ENCODE measurements at regions not wholly inside any gene's neighbourhood (a gene's known extent, or its start where the extent isn't known, plus 50 kb on each side); places are given as distances from the start of the nearest gene placed in this dataset.
"Not testable (repeated sequence)": the region's sequence is repeated elsewhere in the genome, so short reads cannot be mapped to it uniquely, and the experiment has no call there.

- H3K27me3 ChIP-seq (ENCODE audit: control insufficient read depth, insufficient read depth, low read length), result no peaks in the 10 kb centered on the region
- H3K4me3 ChIP-seq (ENCODE audit: low read depth, low read length), result no peak overlapping the region
- no peaks in the 10 kb centered on the region for H3K9me3 ChIP-seq (ENCODE audit: control insufficient read depth, insufficient read depth, low read depth, low read length)
- no peaks in the 10 kb centered on the region for H3K36me3 ChIP-seq (ENCODE audit: control insufficient read depth, insufficient read depth, low read length)
- H3K9ac ChIP-seq (ENCODE audit: low read length), result no peak overlapping the region
- no peak overlapping the region for H3K27ac ChIP-seq (ENCODE audit: low read depth, low read length)
- H3K4me1 ChIP-seq (ENCODE audit: control insufficient read depth, insufficient read depth, low read length), result peaks cover 5% of the 10 kb centered on the region
Measured at GRCh38 chr5:152650413-152650812, 245.3 kb upstream of the NMUR2 start.

DNA sequence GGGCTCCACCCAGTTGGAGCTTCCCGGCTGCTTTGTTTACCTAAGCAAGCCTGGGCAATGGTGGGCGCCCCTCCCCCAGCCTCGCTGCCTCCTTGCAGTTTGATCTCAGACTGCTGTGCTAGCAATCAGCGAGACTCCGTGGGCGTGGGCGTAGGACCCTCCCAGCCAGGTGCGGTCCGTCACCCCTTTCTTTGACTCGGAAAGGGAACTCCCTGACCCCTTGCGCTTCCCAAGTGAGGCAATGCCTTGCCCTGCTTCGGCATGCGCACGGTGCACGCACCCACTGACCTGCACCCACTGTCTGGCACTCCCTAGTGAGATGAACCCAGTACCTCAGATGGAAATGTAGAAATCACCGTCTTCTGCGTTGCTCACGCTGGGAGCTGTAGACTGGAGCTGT, 254.4 kb upstream of the NMUR2 start:
- H3K9ac ChIP-seq (ENCODE audit: low read length), result peak overlapping the region; percentile 70
- not testable (repeated sequence) for H3K27ac ChIP-seq (ENCODE audit: low read depth, low read length); H3K9me3 ChIP-seq (ENCODE audit: control insufficient read depth, insufficient read depth, low read depth, low read length); H3K4me1 ChIP-seq (ENCODE audit: control insufficient read depth, insufficient read depth, low read length); H3K27me3 ChIP-seq (ENCODE audit: control insufficient read depth, insufficient read depth, low read length); H3K36me3 ChIP-seq (ENCODE audit: control insufficient read depth, insufficient read depth, low read length)
- H3K4me3 ChIP-seq (ENCODE audit: low read depth, low read length), result peak overlapping the region; percentile 65

GRCh38 chr5:152673601-152674000, 268.5 kb upstream of the NMUR2 start:
- Histone ChIP-seq H3K27me3 (ENCODE audit: control insufficient read depth, insufficient read depth, low read length) (no peaks in the 10 kb centered on the region), H3K27ac (ENCODE audit: low read depth, low read length) (no peak overlapping the region), H3K9ac (ENCODE audit: low read length) (no peak overlapping the region), H3K9me3 (ENCODE audit: control insufficient read depth, insufficient read depth, low read depth, low read length) (no peaks in the 10 kb centered on the region), H3K4me3 (ENCODE audit: low read depth, low read length) (no peak overlapping the region), H3K4me1 (ENCODE audit: control insufficient read depth, insufficient read depth, low read length) (no peaks in the 10 kb centered on the region), H3K36me3 (ENCODE audit: control insufficient read depth, insufficient read depth, low read length) (no peaks in the 10 kb centered on the region)

GRCh38 chr5:152674403-152674802, 269.3 kb upstream of the NMUR2 start:
- H3K4me3 ChIP-seq (ENCODE audit: low read depth, low read length), result no peak overlapping the region

GRCh38 chr5:152676196-152676595, 271.1 kb upstream of the NMUR2 start:
- H3K4me3 ChIP-seq (ENCODE audit: low read depth, low read length), result no peak overlapping the region
- H3K9me3 ChIP-seq (ENCODE audit: control insufficient read depth, insufficient read depth, low read depth, low read length), result no peaks in the 10 kb centered on the region
- H3K4me1 ChIP-seq (ENCODE audit: control insufficient read depth, insufficient read depth, low read length), result no peaks in the 10 kb centered on the region
- H3K9ac ChIP-seq (ENCODE audit: low read length), result no peak overlapping the region
- no peaks in the 10 kb centered on the region for H3K36me3 ChIP-seq (ENCODE audit: control insufficient read depth, insufficient read depth, low read length)
- H3K27me3 ChIP-seq (ENCODE audit: control insufficient read depth, insufficient read depth, low read length), result no peaks in the 10 kb centered on the region
- H3K27ac ChIP-seq (ENCODE audit: low read depth, low read length), result no peak overlapping the region

More at GRCh38 chr5:152674403-152674802, 269.3 kb upstream of the NMUR2 start:
- H3K36me3 ChIP-seq (ENCODE audit: control insufficient read depth, insufficient read depth, low read length), result no peaks in the 10 kb centered on the region
- no peaks in the 10 kb centered on the region for H3K27me3 ChIP-seq (ENCODE audit: control insufficient read depth, insufficient read depth, low read length)
- no peaks in the 10 kb centered on the region for H3K9me3 ChIP-seq (ENCODE audit: control insufficient read depth, insufficient read depth, low read depth, low read length)
- no peak overlapping the region for H3K27ac ChIP-seq (ENCODE audit: low read depth, low read length)
- H3K4me1 ChIP-seq (ENCODE audit: control insufficient read depth, insufficient read depth, low read length), result no peaks in the 10 kb centered on the region
- H3K9ac ChIP-seq (ENCODE audit: low read length), result no peak overlapping the region

DNA sequence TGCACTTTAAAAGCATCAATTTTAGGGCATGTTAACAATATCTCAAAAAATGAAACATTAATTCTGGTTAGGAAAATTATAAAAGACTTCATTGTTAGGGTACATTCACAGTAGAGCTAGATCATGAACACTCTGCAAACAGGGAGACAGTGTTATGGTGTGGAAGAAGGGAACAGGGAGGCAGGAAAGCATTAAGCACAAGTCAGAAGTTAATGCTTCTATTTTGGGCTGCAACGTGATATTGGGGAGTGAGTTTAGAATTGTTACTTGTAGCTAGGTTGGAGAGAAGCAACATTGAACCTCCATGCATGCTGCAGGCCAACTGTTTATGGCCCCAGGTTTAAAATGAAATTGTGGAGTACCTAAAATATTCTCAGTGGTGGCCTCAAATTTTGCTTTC, 278.1 kb upstream of the NMUR2 start:
- no peaks in the 10 kb centered on the region for H3K4me1 ChIP-seq (ENCODE audit: control insufficient read depth, insufficient read depth, low read length)
- H3K9ac ChIP-seq (ENCODE audit: low read length), result no peak overlapping the region
- no peaks in the 10 kb centered on the region for H3K27me3 ChIP-seq (ENCODE audit: control insufficient read depth, insufficient read depth, low read length)
- no peak overlapping the region for H3K27ac ChIP-seq (ENCODE audit: low read depth, low read length)
- peaks cover 23% of the 10 kb centered on the region for H3K9me3 ChIP-seq (ENCODE audit: control insufficient read depth, insufficient read depth, low read depth, low read length)
- H3K4me3 ChIP-seq (ENCODE audit: low read depth, low read length), result no peak overlapping the region
- H3K36me3 ChIP-seq (ENCODE audit: control insufficient read depth, insufficient read depth, low read length), result no peaks in the 10 kb centered on the region

- Histone ChIP-seq H3K4me3 (ENCODE audit: low read depth, low read length) (no peak overlapping the region), H3K9me3 (ENCODE audit: control insufficient read depth, insufficient read depth, low read depth, low read length) (peaks cover 23% of the 10 kb centered on the region), H3K4me1 (ENCODE audit: control insufficient read depth, insufficient read depth, low read length) (0 out of 2 replicates have a peak, but pooled peaks cover 4% of the 10 kb centered on the region), H3K9ac (ENCODE audit: low read length) (no peak overlapping the region), H3K27me3 (ENCODE audit: control insufficient read depth, insufficient read depth, low read length) (no peaks in the 10 kb centered on the region), H3K36me3 (ENCODE audit: control insufficient read depth, insufficient read depth, low read length) (no peaks in the 10 kb centered on the region), H3K27ac (ENCODE audit: low read depth, low read length) (no peak overlapping the region)
Measured at GRCh38 chr5:152686931-152687330, 281.9 kb upstream of the NMUR2 start.

GRCh38 chr5:152688561-152689249, 283.6 kb upstream of the NMUR2 start:
- Histone ChIP-seq H3K36me3 (ENCODE audit: control insufficient read depth, insufficient read depth, low read length) (no peaks in the 10 kb centered on the region), H3K27ac (ENCODE audit: low read depth, low read length) (no peak overlapping the region), H3K9ac (ENCODE audit: low read length) (no peak overlapping the region), H3K4me1 (ENCODE audit: control insufficient read depth, insufficient read depth, low read length) (0 out of 2 replicates have a peak, but pooled peaks cover 4% of the 10 kb centered on the region), H3K9me3 (ENCODE audit: control insufficient read depth, insufficient read depth, low read depth, low read length) (peaks cover 23% of the 10 kb centered on the region), H3K27me3 (ENCODE audit: control insufficient read depth, insufficient read depth, low read length) (no peaks in the 10 kb centered on the region), H3K4me3 (ENCODE audit: low read depth, low read length) (no peak overlapping the region)

DNA sequence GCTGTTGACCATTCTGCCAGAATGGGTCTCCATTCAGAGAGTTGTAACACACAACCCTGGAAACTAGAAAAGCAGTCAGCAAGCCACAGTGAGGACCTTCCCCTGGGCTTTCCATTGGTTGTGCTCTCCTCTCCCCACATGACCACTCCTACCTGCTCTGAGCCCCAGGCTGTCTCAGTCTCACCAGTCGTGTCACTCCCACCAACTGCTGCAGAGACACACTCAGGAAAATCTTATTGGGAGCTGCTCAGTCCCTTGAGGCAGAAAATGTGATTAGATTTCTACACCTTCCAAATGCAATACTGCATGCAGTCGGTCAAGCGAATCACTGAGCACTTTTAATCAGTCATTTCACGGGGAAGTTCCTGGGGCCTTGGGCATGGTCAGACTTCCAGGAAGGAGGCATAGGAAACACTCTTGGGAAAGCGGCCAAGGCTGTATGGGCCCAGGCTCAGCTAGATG, 284.2 kb upstream of the NMUR2 start:
- Histone ChIP-seq H3K27ac (ENCODE audit: low read depth, low read length) (no peak overlapping the region), H3K36me3 (ENCODE audit: control insufficient read depth, insufficient read depth, low read length) (no peaks in the 10 kb centered on the region), H3K9me3 (ENCODE audit: control insufficient read depth, insufficient read depth, low read depth, low read length) (peaks cover 23% of the 10 kb centered on the region), H3K4me1 (ENCODE audit: control insufficient read depth, insufficient read depth, low read length) (0 out of 2 replicates have a peak, but pooled peaks cover 4% of the 10 kb centered on the region), H3K9ac (ENCODE audit: low read length) (no peak overlapping the region), H3K4me3 (ENCODE audit: low read depth, low read length) (no peak overlapping the region), H3K27me3 (ENCODE audit: control insufficient read depth, insufficient read depth, low read length) (no peaks in the 10 kb centered on the region)

DNA sequence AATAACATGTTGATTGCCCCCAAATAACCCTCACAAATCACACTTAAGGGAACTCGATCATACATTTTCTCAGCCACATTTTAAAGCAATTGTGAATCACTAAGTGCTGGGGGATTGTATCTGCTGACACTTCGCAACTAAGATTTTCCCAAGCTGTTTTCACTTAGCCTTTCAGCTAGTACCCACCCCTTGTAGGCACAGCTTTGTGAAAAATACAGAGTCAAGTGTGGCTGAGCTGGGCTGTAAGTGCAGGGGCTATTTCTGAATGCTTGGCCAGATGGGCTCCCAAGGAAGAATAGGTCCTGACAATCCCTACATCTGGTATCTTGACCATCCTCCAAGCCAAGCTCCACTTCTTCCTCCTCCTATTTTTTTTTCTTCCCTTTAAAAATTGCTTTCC, 289.2 kb upstream of the NMUR2 start:
- H3K4me3 ChIP-seq (ENCODE audit: low read depth, low read length), result no peak overlapping the region
- no peaks in the 10 kb centered on the region for H3K27me3 ChIP-seq (ENCODE audit: control insufficient read depth, insufficient read depth, low read length)
- no peaks in the 10 kb centered on the region for H3K36me3 ChIP-seq (ENCODE audit: control insufficient read depth, insufficient read depth, low read length)
- no peak overlapping the region for H3K27ac ChIP-seq (ENCODE audit: low read depth, low read length)
- no peak overlapping the region for H3K9ac ChIP-seq (ENCODE audit: low read length)
- H3K4me1 ChIP-seq (ENCODE audit: control insufficient read depth, insufficient read depth, low read length), result 0 out of 2 replicates have a peak, but pooled peaks cover under 1% of the 10 kb centered on the region
- H3K9me3 ChIP-seq (ENCODE audit: control insufficient read depth, insufficient read depth, low read depth, low read length), result no peaks in the 10 kb centered on the region

GRCh38 chr5:152701305-152701949, 296.3 kb upstream of the NMUR2 start:
- Histone ChIP-seq H3K9me3 (ENCODE audit: control insufficient read depth, insufficient read depth, low read depth, low read length) (peaks cover 8% of the 10 kb centered on the region), H3K9ac (ENCODE audit: low read length) (no peak overlapping the region), H3K36me3 (ENCODE audit: control insufficient read depth, insufficient read depth, low read length) (no peaks in the 10 kb centered on the region)

More at GRCh38 chr5:152701305-152701949, 296.3 kb upstream of the NMUR2 start:
- no peaks in the 10 kb centered on the region for H3K4me1 ChIP-seq (ENCODE audit: control insufficient read depth, insufficient read depth, low read length)
- no peak overlapping the region for H3K27ac ChIP-seq (ENCODE audit: low read depth, low read length)
- H3K4me3 ChIP-seq (ENCODE audit: low read depth, low read length), result no peak overlapping the region
- H3K27me3 ChIP-seq (ENCODE audit: control insufficient read depth, insufficient read depth, low read length), result no peaks in the 10 kb centered on the region

All from HUES6 (cell line).